ENCODE measurements at regions not wholly inside any gene's neighbourhood (a gene's known extent, or its start where the extent isn't known, plus 50 kb on each side); places are given as distances from the start of the nearest gene placed in this dataset.

DNA sequence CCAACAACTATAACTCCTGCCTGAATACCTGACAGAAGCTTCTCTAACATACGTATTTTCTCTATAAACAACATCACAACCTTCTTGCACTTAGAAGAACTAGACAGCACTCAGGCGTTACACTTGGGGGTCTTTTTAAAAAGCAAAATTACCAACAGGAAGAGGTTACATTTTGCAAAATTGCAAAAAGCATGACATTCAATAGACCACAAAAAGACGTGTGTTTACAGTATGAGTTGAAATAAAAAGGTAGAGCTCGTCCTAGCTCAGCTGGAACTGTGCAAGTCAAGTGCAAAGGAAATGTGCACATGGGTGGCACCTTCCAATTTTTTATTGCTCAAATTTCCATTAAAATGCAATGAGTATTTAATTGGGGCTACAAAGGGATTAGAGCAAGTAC lies 375.2 kb upstream of the HSFY2 start:
- TF ChIP-seq YY1 (IDR thresholded peaks at IDR 0.05; ENCODE audit: insufficient read depth, insufficient read length): no peak
- TF ChIP-seq ZNF274 (IDR thresholded peaks at IDR 0.05; ENCODE audit: low read depth, low read length): no peak
- DNase-seq (ENCODE audit: low read depth, low spot score): no peak
- no peaks in the 10 kb centered on the region for H3K4me1 ChIP-seq (ENCODE audit: insufficient read depth, insufficient read length)

GRCh38 chrY:19146296-19146695 lies 372.8 kb upstream of the HSFY2 start:
- TF ChIP-seq SUZ12 (IDR thresholded peaks at IDR 0.05; ENCODE audit: extremely low read depth, insufficient read depth, insufficient read length): no peak
- TF ChIP-seq ZNF274 (IDR thresholded peaks at IDR 0.05; ENCODE audit: low read depth, low read length): no peak
- TF ChIP-seq YY1 (IDR thresholded peaks at IDR 0.05; ENCODE audit: insufficient read depth, insufficient read length): no peak
- no peaks in the 10 kb centered on the region for H3K4me1 ChIP-seq (ENCODE audit: insufficient read depth, insufficient read length)
- no peak overlapping the region for H3K4me3 ChIP-seq (ENCODE audit: insufficient read length, low read depth)
- H3K9me3 ChIP-seq (ENCODE audit: insufficient read depth, low read length): peaks cover 17% of the 10 kb centered on the region
- no peak overlapping the region for H3K9ac ChIP-seq (ENCODE audit: insufficient read length, low read depth)
- H3K27me3 ChIP-seq (ENCODE audit: insufficient read depth, insufficient read length): no peaks in the 10 kb centered on the region
- DNase-seq (ENCODE audit: low read depth, low spot score): peak; percentile 57
- H3K36me3 ChIP-seq (ENCODE audit: insufficient read depth, insufficient read length, low read length): no peaks in the 10 kb centered on the region

More for the DNA sequence above, 375.2 kb upstream of the HSFY2 start:
- H3K4me3 ChIP-seq (ENCODE audit: insufficient read length, low read depth): no peak overlapping the region
- H3K9me3 ChIP-seq (ENCODE audit: insufficient read depth, low read length): peaks cover 17% of the 10 kb centered on the region
- no peak overlapping the region for H3K9ac ChIP-seq (ENCODE audit: insufficient read length, low read depth)
- no peaks in the 10 kb centered on the region for H3K27me3 ChIP-seq (ENCODE audit: insufficient read depth, insufficient read length)
- no peaks in the 10 kb centered on the region for H3K36me3 ChIP-seq (ENCODE audit: insufficient read depth, insufficient read length, low read length)

GRCh38 chrY:19142093-19142492 lies 368.6 kb upstream of the HSFY2 start:
- no peak for TF ChIP-seq YY1 (IDR thresholded peaks at IDR 0.05; ENCODE audit: insufficient read depth, insufficient read length)
- TF ChIP-seq ZNF274 (IDR thresholded peaks at IDR 0.05; ENCODE audit: low read depth, low read length): no peak
- TF ChIP-seq SUZ12 (IDR thresholded peaks at IDR 0.05; ENCODE audit: extremely low read depth, insufficient read depth, insufficient read length): no peak
- H3K36me3 ChIP-seq (ENCODE audit: insufficient read depth, insufficient read length, low read length): no peaks in the 10 kb centered on the region
- H3K9ac ChIP-seq (ENCODE audit: insufficient read length, low read depth): no peak overlapping the region
- H3K9me3 ChIP-seq (ENCODE audit: insufficient read depth, low read length): peaks cover under 1% of the 10 kb centered on the region; the same call in 1 of the 2 replicates
- H3K4me1 ChIP-seq (ENCODE audit: insufficient read depth, insufficient read length): no peaks in the 10 kb centered on the region
- DNase-seq (ENCODE audit: low read depth, low spot score): peak; percentile 46
- H3K4me3 ChIP-seq (ENCODE audit: insufficient read length, low read depth): no peak overlapping the region
- H3K27me3 ChIP-seq (ENCODE audit: insufficient read depth, insufficient read length): no peaks in the 10 kb centered on the region

- Histone ChIP-seq H3K9ac (ENCODE audit: insufficient read length, low read depth) (no peak overlapping the region), H3K4me3 (ENCODE audit: insufficient read length, low read depth) (no peak overlapping the region), H3K36me3 (ENCODE audit: insufficient read depth, insufficient read length, low read length) (no peaks in the 10 kb centered on the region), H3K4me1 (ENCODE audit: insufficient read depth, insufficient read length) (no peaks in the 10 kb centered on the region), H3K9me3 (ENCODE audit: insufficient read depth, low read length) (no peaks in the 10 kb centered on the region; the same call in 1 of the 2 replicates), H3K27me3 (ENCODE audit: insufficient read depth, insufficient read length) (no peaks in the 10 kb centered on the region)
- DNase-seq (ENCODE audit: low read depth, low spot score): no peak
- TF ChIP-seq SUZ12 (IDR thresholded peaks at IDR 0.05; ENCODE audit: extremely low read depth, insufficient read depth, insufficient read length): no peak
- TF ChIP-seq ZNF274 (IDR thresholded peaks at IDR 0.05; ENCODE audit: low read depth, low read length): no peak
- no peak for TF ChIP-seq YY1 (IDR thresholded peaks at IDR 0.05; ENCODE audit: insufficient read depth, insufficient read length)
Observed at GRCh38 chrY:19140285-19140920, 366.9 kb upstream of the HSFY2 start.

- Histone ChIP-seq H3K9ac (ENCODE audit: insufficient read length, low read depth) (no peak overlapping the region), H3K9me3 (ENCODE audit: insufficient read depth, low read length) (no peaks in the 10 kb centered on the region), H3K36me3 (ENCODE audit: insufficient read depth, insufficient read length, low read length) (no peaks in the 10 kb centered on the region), H3K27me3 (ENCODE audit: insufficient read depth, insufficient read length) (no peaks in the 10 kb centered on the region), H3K4me1 (ENCODE audit: insufficient read depth, insufficient read length) (no peaks in the 10 kb centered on the region), H3K4me3 (ENCODE audit: insufficient read length, low read depth) (no peak overlapping the region)
- TF ChIP-seq ZNF274 (IDR thresholded peaks at IDR 0.05; ENCODE audit: low read depth, low read length) (no peak), YY1 (IDR thresholded peaks at IDR 0.05; ENCODE audit: insufficient read depth, insufficient read length) (no peak), SUZ12 (IDR thresholded peaks at IDR 0.05; ENCODE audit: extremely low read depth, insufficient read depth, insufficient read length) (no peak)
- DNase-seq (ENCODE audit: low read depth, low spot score): no peak
Observed at GRCh38 chrY:19134426-19134825, 360.9 kb upstream of the HSFY2 start.

GRCh38 chrY:19130569-19131358 lies 357.2 kb upstream of the HSFY2 start:
- Histone ChIP-seq H3K4me3 (ENCODE audit: insufficient read length, low read depth) (no peak overlapping the region), H3K36me3 (ENCODE audit: insufficient read depth, insufficient read length, low read length) (no peaks in the 10 kb centered on the region), H3K4me1 (ENCODE audit: insufficient read depth, insufficient read length) (no peaks in the 10 kb centered on the region), H3K9ac (ENCODE audit: insufficient read length, low read depth) (no peak overlapping the region), H3K27me3 (ENCODE audit: insufficient read depth, insufficient read length) (no peaks in the 10 kb centered on the region), H3K9me3 (ENCODE audit: insufficient read depth, low read length) (no peaks in the 10 kb centered on the region)
- no peak for TF ChIP-seq ZNF274 (IDR thresholded peaks at IDR 0.05; ENCODE audit: low read depth, low read length)
- TF ChIP-seq YY1 (IDR thresholded peaks at IDR 0.05; ENCODE audit: insufficient read depth, insufficient read length): no peak
- no peak for TF ChIP-seq SUZ12 (IDR thresholded peaks at IDR 0.05; ENCODE audit: extremely low read depth, insufficient read depth, insufficient read length)
- DNase-seq (ENCODE audit: low read depth, low spot score): no peak

- TF ChIP-seq SUZ12 (IDR thresholded peaks at IDR 0.05; ENCODE audit: extremely low read depth, insufficient read depth, insufficient read length) (no peak), ZNF274 (IDR thresholded peaks at IDR 0.05; ENCODE audit: low read depth, low read length) (no peak), YY1 (IDR thresholded peaks at IDR 0.05; ENCODE audit: insufficient read depth, insufficient read length) (no peak)
Observed at GRCh38 chrY:19126889-19127288, 353.4 kb upstream of the HSFY2 start.

More at GRCh38 chrY:19126889-19127288, 353.4 kb upstream of the HSFY2 start:
- Histone ChIP-seq H3K27me3 (ENCODE audit: insufficient read depth, insufficient read length) (no peaks in the 10 kb centered on the region), H3K4me1 (ENCODE audit: insufficient read depth, insufficient read length) (no peaks in the 10 kb centered on the region), H3K36me3 (ENCODE audit: insufficient read depth, insufficient read length, low read length) (no peaks in the 10 kb centered on the region), H3K9ac (ENCODE audit: insufficient read length, low read depth) (no peak overlapping the region), H3K4me3 (ENCODE audit: insufficient read length, low read depth) (no peak overlapping the region), H3K9me3 (ENCODE audit: insufficient read depth, low read length) (no peaks in the 10 kb centered on the region)
- DNase-seq (ENCODE audit: low read depth, low spot score): no peak
